Fibroblast of peridontal ligament (primary cell): ENCODE measurements at regions not wholly inside any gene's neighbourhood (a gene's known extent, or its start where the extent isn't known, plus 50 kb on each side); places are given as distances from the start of the nearest gene placed in this dataset.

Source experiments
- DNase-seq: peaks from one replicate; pipeline ENCODE4 v3.0.0-alpha.2; 2010; ENCODE audit errors: extremely low read depth

DNA sequence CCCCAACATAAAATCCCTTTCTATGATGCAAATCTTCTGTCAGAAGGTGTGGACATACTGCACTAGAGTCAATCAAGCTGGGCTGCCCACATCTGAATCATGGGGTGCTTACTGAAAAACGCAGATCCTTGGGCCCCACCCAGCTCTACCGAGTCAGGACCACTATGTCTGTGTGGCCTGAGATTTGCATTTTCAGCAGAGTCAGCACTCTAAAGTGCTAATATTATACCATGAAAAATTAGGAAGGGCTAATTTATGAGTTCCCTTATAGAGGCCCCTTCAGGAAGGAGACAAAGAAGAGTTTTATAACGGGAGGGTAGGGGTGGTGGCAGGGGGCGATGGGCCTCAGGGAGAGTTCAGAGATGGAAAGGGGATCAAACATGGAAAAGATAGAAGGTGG lies 163.3 kb upstream of the NABP1 start:
- DNase-seq, result no peak

DNA sequence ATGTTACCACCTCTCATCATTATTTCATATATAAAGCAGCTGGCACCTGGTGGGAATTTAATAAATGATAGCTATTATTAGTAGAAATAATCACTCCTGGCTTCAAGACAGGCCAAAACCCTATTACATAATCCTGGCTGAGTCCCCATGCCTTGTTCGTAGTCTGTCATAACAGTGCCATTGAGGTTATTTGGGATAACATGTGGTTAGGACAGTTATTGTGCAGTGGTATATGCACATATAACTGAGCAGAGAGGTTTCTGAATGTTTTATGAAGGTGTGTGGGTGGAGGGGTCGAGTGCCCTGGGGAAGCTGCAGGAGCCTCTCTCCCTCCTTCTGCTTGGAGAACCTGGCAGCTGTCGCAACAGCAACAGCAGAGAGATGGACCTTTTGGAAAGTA lies 162.4 kb upstream of the NABP1 start:
- DNase-seq, result no peak

DNA sequence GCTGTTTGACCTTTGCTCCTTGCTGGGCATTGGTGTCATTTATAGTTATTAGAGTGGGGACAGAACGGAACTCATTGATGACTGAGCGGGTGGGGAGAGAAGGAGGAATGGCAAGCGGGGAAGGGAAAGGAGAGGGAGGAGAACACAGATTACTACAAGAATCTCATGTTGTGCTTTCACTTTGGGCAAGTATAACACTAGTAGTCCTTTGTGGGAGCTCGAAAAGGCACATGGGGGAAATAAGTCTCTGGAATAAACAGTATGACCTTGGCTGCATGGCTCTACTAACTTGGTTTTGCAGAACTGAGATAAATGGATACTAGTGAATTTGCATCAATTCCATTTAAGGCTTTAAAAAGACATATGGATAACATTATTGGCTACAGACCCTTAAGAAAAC lies 161.7 kb upstream of the NABP1 start:
- peak; percentile 17 for DNase-seq

DNA sequence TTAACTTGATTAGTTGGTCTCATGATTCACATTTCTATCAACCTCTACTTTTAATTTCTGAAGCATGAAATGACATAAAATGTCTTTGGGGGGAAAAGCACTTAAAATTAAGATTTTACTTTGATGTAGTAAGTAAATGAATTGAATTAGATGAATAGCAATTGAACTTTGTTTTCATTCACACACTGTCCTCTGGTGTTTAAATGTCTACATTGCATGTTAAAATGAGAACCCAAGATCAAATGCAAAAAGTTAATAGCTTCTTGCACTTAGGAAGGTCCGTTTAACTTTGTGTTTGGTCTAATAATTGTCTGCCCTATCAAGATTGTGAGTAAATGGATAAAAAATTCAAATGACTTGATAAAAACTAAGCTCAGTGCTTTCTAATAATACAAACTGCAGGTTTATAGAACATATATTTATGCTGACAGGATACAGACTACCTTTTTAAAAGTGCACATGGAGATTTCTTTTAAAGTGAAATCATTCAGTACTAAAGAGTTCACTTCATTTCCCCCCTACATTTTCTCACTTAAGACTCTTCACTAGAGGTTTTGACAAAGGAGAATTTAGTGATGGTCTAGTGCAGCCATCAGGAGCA lies 156.2 kb upstream of the NABP1 start:
- peak; percentile 74 for DNase-seq

DNA sequence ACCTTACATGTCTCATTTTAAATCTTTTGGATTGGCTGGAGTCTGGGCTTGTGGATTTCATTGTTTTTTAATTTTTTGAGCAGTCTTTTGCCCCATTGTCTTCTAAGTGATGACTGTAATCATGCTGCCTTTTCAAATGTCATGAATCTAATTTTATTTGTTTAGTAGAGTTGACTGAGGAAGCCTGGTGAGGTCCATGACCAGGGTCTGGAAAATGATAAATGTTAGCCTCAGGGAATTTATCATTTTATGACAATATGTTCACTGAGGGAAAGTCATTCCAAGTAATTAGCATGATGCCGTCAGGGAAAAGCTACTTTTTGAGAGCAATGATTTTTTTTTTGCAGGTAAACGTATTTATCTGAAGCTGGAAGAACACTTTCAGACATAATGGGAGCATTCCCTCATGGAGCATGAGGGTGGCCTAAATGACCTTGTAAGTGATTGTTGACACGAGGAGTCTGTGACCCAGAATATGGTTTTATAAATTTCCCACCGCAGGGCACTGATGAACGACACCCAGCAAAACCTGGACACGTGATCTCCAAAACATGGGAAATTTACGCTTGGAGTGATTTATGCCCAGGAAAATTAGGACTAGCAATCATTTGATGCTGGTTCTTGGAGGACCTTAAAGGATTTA lies 155.3 kb upstream of the NABP1 start:
- DNase-seq, result no peak

DNA sequence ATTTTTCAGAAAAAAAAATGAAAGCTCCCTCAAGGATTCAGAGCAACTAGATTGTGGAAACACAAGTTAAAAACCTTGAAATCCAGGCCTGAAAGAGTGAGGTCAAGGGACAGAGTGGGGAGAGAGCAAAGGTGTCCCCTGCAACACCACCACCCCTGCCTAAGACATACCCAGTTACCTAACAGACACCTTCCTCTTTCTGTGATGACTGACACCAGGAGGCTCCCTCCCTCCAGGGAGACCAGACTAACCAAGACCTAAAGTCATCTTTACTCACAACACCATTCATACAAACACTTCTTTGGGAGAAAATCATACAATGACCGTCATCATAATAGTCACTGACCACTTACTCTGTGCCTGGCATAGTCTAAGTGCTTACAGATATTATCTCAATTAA lies 151.8 kb upstream of the NABP1 start:
- DNase-seq, result no peak

DNA sequence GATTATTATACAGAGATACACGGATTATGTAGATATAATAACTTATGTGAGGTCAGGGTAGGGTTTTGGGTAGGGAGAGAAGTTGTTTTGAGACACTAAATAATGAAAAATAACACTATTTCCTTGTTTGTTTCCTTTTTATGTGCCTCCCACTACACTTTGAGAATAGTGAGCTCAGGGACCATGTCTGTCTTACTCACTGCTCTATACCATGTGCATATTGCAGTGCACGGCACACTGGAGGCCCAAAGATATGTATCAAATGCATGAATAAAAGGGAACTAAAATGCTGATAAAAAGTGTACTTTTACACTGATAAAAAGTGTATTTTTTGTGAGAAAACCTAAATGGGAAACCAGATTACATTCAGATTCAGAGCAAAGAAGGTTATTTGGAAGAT lies 151.4 kb upstream of the NABP1 start:
- no peak for DNase-seq

DNA sequence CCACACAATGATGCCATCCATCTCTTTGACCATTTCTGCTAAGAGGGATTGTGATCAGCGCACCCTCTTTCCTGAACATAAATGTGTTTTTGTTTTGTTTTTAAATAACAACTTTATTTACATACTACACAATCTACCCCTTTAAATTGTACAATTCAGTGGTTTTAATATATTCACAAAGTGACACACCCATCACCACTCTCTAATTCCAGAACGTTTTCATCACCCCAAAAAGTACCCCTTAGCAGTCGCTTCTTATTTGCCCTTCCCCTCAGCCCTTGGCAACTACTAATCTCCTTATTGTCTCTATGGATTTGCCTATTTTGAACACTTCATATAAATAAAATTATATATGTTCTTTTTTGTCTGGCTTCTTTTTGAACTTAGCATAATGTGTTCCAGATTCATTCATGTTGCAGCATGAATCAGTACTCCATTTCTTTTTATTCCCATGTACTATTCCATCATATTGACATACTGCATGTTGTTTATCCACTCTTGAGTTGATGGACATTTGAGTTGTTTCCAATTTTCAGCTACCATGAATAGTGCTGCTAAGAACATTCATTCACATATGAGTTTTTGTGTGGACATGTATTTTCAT lies 150.9 kb upstream of the NABP1 start:
- DNase-seq, result no peak

DNA sequence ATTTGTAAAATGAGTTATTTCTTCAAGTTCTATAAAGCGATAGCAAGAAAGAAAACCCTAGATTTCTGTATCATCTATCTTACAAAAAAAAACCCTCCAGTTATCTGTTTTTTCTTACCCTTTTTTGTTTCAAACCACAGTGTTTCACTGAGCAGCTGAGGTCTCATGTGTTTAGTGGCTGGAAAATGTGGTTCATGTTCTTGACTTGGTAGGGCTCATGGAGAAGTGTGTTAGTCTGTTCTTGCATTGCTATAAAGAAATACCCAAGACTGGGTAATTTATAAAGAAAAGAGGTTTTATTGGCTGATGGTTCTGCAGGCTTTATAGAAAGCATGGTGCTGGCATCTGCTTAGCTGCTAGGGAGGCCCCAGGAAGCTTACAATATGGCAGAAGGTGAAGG lies 147.3 kb upstream of the NABP1 start:
- no peak for DNase-seq

DNA sequence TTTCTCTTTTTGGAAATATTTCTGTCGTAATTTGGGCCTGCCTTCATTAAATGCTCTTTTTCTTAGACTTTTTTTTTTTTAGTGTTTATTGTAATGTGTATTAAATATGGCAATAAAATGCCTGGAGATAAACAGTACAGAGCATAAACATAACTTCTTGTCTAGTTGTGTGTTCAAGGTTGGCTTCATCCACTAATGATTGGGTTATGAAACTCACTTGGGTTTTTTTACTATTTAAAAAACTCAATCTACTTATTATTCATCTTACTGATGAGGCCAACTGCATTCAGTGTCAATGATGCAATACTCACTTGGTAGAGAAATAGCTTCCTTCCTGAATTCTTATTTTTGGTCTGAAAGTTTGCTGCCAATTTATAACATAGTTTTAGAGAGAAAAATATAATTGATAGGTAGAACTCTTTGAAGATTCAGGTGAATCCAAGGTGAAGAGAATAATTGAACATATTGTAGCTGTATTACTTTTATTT lies 144.2 kb upstream of the NABP1 start:
- DNase-seq, result peak; percentile 24

DNA sequence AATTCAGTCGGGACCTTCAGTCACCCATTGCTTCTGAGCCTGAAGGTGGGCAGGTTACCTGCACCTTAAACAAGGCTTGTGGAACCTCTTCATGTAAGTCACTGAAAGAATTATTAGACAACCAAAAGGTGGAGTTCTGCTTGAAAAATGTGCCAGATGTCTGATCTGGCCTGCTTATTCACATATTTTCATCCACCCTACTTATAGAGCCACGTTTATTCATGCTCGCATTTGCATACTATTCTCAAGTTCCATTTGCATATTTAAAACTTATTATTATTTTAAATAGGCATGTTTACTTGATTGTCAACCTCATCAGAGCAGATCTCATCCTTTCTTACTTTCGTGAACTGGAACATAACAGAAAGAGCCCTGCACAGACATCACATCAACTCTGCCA lies 140.0 kb upstream of the NABP1 start:
- DNase-seq, result no peak

DNA sequence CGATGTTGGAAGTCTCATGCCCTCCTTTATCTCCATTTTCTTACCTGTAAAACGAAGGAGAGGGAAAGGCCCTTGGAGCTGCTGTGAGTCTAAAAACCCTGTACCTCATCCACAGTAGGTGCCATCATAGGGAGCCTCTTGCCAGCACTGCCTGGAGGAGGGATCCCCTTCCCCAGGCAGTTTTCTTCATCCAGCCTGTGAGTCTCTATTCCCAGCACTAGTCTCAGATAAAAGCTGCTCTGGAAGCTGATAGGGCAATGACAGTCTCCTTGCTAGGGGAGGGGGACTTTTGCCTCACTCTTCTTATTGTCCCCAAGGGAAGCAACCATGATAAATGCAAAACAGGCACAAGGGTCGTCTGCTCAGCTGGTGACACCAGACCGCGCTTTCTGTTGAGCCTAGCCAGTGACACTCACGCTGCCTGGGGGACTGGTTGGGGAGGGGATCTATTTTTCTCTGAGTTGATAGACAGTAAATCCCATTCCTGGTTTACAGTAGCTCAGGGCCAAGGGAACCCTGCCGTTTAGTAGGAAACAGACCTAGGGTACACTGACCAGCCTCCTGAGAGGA lies 139.5 kb upstream of the NABP1 start:
- DNase-seq, result no peak

DNA sequence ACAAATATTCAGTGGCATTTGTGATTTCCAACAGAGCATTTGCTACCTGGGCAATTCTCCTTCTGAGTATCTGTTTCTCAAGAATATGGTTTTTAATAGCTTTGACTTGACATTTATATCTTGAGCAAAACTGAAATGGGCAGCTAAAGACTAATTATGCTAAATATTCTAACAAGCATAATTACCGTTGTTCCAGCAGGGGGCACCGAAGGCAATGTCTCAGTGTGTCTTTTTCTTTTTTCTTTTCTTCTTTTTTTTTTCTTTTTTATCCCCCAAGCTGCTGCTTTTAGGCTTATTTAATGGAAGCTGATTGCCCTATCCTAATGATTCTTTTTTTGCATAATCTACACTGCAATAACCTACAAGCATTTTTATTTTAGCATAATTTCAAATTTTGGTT lies 138.9 kb upstream of the NABP1 start:
- DNase-seq, result peak; percentile 63

DNA sequence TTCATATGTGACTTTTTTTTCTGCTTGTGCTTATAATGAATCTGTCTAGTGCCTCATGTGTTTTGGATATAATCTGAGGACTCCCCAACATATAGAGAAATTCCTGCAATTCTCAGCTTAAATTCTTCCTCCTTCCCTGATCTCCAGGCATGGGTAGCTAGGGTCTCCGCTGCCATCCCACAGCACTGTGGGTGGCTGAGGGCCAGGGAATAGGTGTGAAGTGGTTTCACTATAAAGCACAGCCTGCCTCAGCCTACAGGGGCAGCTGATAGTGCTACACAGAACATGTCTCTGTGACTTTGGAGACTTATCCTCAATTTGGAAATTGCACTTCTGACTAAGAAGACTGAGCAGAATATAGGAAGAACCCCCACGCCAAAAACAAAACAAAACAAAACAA lies 137.3 kb upstream of the NABP1 start:
- DNase-seq, result no peak

DNA sequence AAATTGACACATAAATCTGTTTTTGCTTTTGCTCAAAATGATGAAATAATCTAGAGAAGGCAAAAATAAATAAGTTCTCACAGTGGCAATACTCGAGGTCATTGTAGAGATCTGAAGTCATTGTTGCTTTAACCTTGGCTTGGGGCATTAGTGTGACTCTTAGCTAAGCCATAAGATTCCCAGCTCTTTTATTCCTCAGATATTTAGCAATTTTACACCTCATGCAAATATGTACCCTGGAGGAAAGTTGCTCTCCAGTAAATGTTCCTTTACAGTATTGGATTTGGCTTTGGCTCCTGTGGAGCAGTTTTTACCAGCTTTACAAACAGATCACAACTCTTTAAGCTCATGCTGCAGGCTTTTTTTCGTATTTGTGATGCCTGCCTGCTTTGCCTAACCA lies 134.2 kb upstream of the NABP1 start:
- DNase-seq, result no peak

DNA sequence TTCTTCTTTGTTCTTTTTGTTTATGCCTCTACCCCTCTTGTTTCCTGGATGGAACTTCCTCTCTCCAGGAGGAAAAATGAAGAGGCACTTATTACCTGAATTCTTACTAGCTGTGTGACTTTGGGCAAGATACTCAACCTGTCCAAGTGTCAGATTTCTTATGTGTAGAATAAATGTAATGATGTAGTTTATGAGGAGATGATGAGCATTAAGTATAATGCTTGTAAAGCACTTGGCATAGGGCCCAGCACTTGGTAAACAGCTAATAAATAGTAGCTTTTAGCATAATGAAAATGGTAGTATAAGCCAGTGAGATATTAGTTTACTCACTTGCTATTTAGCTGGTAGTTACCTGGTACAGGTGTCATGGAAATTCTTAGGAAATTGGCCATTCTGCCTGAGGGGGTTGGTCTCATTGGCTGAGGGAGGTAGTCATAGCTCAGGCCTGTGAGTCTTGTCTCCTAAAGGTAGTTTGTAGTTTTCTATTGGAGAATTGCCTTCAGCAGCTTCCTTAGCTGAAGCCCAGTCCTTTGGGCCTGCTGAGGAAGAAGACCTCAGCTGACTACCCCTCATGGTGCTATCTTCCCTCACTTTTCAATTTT lies 133.4 kb upstream of the NABP1 start:
- no peak for DNase-seq

DNA sequence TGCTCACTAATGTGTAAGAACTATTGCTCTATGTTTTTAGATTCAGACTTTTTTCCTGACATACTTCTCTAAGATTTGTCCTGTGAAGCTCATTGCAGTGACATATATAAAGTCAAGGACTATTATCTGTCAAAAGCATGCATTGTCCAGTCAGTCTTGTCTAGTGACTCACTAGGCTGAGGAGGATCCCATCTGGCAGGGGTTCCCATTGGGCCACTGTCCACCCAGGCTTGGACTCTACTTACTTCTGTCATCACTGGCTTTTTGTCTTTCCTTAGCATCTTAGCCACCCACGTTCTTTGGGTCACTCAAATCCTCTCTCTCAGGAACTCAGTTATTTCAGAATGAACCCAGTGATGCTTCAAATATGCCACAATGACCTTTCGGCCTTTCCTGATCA lies 132.6 kb upstream of the NABP1 start:
- DNase-seq, result no peak

DNA sequence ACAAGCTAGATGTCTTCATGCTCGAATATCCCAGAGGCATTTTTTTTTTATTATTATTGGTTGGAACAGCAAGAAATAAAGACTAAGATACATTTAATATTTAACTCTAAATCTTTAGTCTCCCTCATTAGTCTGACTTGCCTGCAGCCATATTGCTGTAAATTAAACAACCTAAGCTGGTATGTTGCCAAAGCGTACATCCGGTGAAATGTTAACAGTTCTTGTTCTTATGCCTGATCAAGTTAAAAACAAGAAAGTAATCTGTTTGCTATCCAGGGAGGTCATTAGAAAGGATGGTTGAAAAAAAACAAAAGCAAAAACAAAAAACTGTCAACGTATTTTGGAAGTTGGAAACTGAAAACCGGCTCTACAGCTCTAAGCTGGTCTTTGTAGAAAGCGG lies 125.9 kb upstream of the NABP1 start:
- DNase-seq, result no peak

DNA sequence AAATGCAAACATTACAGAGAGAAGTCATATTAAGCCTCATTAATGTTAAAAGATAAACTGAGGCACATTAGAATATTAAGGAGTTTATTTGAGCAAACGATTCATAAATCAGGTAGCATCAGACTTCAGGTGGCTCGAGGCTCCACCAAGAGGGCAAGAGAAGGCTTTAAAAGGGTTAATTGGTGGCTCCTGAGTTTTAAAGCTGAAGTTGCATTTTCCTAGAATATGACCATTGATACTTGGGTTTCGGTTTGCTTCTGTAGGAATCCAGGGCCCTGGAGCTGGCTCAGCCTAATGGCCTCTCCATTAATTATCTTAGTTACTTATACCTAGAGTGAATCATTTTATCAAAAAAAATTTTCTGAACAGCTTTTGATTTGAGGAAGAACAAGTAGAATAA lies 123.7 kb upstream of the NABP1 start:
- no peak for DNase-seq

DNA sequence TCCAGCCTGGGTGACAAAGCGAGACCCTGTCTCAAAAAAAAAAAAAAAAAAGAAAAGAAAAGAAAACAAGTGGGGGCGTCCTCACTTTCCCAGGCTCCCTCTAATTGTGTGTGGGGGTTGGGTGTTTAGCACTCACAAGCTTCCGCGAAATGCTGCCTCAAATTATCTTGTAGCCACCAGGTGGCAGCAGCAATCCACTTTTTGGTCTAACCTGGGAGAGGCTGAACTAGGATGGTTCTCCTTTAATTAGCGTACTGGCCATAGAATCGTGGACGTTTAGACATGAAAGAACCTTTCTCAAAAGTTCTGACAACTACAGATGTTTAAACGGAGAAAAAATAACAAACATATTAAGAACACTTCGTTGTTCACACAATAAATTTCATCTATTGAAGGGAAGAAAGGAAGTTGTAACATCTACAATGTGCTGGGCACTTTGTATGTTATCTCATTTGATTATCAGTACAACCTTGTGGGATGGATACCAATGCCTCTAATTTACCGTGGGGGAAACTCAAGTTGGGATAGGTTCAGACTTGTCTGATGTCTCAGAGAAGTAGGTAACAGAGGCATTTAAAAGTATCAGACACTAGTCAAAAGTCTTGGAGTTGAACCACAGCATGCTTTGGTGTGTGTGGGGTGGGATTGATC lies 122.7 kb upstream of the NABP1 start:
- DNase-seq, result peak; percentile 88

DNA sequence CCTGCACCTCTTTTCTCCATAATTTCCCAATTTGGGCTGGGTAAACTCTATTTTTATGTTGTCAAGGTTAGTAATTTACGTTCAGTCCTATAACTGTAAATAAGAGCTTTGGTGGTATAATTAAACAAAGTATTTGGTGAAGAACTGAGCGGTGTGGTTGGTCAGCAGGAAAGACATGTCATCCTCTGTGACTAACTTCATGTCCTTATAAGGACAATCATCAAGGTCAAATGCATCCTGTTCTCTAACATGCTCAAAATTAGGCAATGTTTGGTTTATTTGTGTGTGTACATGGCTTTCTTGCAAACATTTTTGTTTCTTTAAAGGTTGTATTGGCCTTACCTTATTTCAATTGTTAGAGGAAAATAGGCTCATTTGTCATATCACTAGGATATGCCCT lies 121.5 kb upstream of the NABP1 start:
- no peak for DNase-seq

DNA sequence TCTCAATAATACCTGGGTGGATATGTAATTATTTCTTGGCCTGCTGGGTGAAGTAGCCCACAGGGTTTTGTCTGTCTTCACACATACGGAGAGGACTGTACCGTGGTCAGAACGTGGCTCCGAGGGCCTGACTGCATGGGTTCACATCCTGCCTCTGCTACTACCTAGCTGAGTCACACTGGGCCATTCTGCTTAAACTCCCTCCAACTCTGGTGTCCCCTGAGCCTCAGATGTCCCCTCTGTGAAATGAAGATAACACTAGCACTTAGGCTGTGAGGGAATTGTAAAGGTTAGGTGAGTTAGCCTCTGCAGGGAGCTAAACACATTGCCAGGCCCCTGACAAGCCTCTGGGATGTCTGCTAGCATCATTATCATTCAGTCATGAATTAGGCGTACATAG lies 120.1 kb upstream of the NABP1 start:
- no peak for DNase-seq
